Gastroesophageal sphincter (tissue), 3 donors: ENCODE measurements at regions not wholly inside any gene's neighbourhood (a gene's known extent, or its start where the extent isn't known, plus 50 kb on each side); places are given as distances from the start of the nearest gene placed in this dataset.

Experiments used
- POLR2AphosphoS5 ChIP-seq: sonication (generic); formaldehyde crosslinking; IDR thresholded peaks from one replicate; pipeline ENCODE4 v1.6.1; 2017; ENCODE audit warnings: antibody characterized with exemption
- TF ChIP-seq, protein P1 (sequence below), 4 experiments: fragments of 200-600 bp in 2 of 4; fragments of 450-650 bp in 2 of 4; sonication (generic) in 1 of 4; IDR thresholded peaks; one replicate each; pipeline ENCODE4 v1.5.1; 2017 to 2019; ENCODE audit warnings: antibody characterized with exemption in 4 of 4, mild to moderate bottlenecking in 2 of 4, moderate library complexity in 2 of 4

GRCh38 chr5:164372892-164373291, 867.5 kb downstream of the MAT2B start:
- TF ChIP-seq, protein P1, sequence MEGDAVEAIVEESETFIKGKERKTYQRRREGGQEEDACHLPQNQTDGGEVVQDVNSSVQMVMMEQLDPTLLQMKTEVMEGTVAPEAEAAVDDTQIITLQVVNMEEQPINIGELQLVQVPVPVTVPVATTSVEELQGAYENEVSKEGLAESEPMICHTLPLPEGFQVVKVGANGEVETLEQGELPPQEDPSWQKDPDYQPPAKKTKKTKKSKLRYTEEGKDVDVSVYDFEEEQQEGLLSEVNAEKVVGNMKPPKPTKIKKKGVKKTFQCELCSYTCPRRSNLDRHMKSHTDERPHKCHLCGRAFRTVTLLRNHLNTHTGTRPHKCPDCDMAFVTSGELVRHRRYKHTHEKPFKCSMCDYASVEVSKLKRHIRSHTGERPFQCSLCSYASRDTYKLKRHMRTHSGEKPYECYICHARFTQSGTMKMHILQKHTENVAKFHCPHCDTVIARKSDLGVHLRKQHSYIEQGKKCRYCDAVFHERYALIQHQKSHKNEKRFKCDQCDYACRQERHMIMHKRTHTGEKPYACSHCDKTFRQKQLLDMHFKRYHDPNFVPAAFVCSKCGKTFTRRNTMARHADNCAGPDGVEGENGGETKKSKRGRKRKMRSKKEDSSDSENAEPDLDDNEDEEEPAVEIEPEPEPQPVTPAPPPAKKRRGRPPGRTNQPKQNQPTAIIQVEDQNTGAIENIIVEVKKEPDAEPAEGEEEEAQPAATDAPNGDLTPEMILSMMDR (IDR thresholded peaks at IDR 0.05): no peak
- TF ChIP-seq POLR2AphosphoS5: no peak
